Neural progenitor cell (in vitro differentiated cells): ENCODE measurements at regions not wholly inside any gene's neighbourhood (a gene's known extent, or its start where the extent isn't known, plus 50 kb on each side); places are given as distances from the start of the nearest gene placed in this dataset.

Source experiments
- DNase-seq: peaks from one replicate; pipeline ENCODE4 v3.0.0-alpha.2; 2016; ENCODE audit warnings: low spot score
- H2AFZ ChIP-seq: fragments of 200-600 bp; sonication (generic); replicated peaks from 2 replicates; pipeline ENCODE4 v1.6.1; 2016; ENCODE audit warnings: antibody characterized with exemption
- H3F3A ChIP-seq: fragments of 200-600 bp; sonication (generic); 2 replicates; pipeline ENCODE4 v1.6.1; 2016; ENCODE audit warnings: antibody characterized with exemption, low read depth
- H3K27ac ChIP-seq: fragments of 200-600 bp; sonication (generic); 2 replicates; pipeline ENCODE4 v1.5.1; 2016; ENCODE audit warnings: mild to moderate bottlenecking
- H3K27me3 ChIP-seq: fragments of 200-600 bp; sonication (generic); 2 replicates; pipeline ENCODE4 v1.6.1; 2016; ENCODE audit warnings: mild to moderate bottlenecking, moderate library complexity
- H3K36me3 ChIP-seq: fragments of 200-600 bp; sonication (generic); 2 replicates; pipeline ENCODE4 v1.5.1; 2016
- H3K4me1 ChIP-seq: fragments of 200-600 bp; sonication (generic); 2 replicates; pipeline ENCODE4 v1.6.1; 2016; ENCODE audit warnings: mixed run types
- H3K4me2 ChIP-seq: fragments of 200-600 bp; sonication (generic); 2 replicates; pipeline ENCODE4 v1.6.1; 2016
- H3K4me3 ChIP-seq: fragments of 200-600 bp; sonication (generic); 2 replicates; pipeline ENCODE4 v1.5.1; 2016
- H3K79me2 ChIP-seq: fragments of 200-600 bp; sonication (generic); 2 replicates; pipeline ENCODE4 v1.6.1; 2016; ENCODE audit warnings: low read depth
- H3K9ac ChIP-seq: fragments of 200-600 bp; sonication (generic); 2 replicates; pipeline ENCODE4 v1.6.1; 2016
- H3K9me3 ChIP-seq: fragments of 200-600 bp; sonication (generic); 2 replicates; pipeline ENCODE4 v1.5.1; 2016; ENCODE audit warnings: low read depth
- H4K20me1 ChIP-seq: fragments of 200-600 bp; sonication (generic); 2 replicates; pipeline ENCODE4 v1.6.1; 2016; ENCODE audit warnings: low read depth
- H3K27ac Mint-ChIP-seq: 3 replicates; pipeline ENCODE4 v1.8.0; 2021; ENCODE audit warnings: mixed read lengths
- H3K27me3 Mint-ChIP-seq: 2 replicates; pipeline ENCODE4 v1.8.0; 2022; ENCODE audit warnings: low read depth, mild to moderate bottlenecking, inconsistent platforms, moderate library complexity, mixed read lengths; ENCODE audit not compliant: insufficient read depth
- H3K36me3 Mint-ChIP-seq: 3 replicates; pipeline ENCODE4 v1.8.0; 2021; ENCODE audit warnings: mixed read lengths
- H3K4me1 Mint-ChIP-seq: 3 replicates; pipeline ENCODE4 v1.8.0; 2021; ENCODE audit warnings: mixed read lengths
- H3K4me3 Mint-ChIP-seq: 3 replicates; pipeline ENCODE4 v1.8.0; 2021; ENCODE audit warnings: mild to moderate bottlenecking, moderate library complexity, mixed read lengths
- H3K9me3 Mint-ChIP-seq: 3 replicates; pipeline ENCODE4 v1.8.0; 2020; ENCODE audit warnings: mixed read lengths
- EZH2 ChIP-seq: fragments of 200-600 bp; sonication (generic); IDR thresholded peaks from 2 replicates; pipeline ENCODE4 v1.6.1; 2017; ENCODE audit warnings: antibody characterized with exemption, mild to moderate bottlenecking, moderate library complexity
- EZH2phosphoT487 ChIP-seq: fragments of 200-600 bp; sonication (generic); IDR thresholded peaks from 2 replicates; pipeline ENCODE4 v1.6.1; 2017; ENCODE audit warnings: antibody characterized with exemption
- TF ChIP-seq, protein P1 (sequence below): fragments of 200-600 bp; sonication (generic); IDR thresholded peaks from 2 replicates; pipeline ENCODE4 v1.5.1; 2017; ENCODE audit warnings: antibody characterized with exemption, mild to moderate bottlenecking

DNA sequence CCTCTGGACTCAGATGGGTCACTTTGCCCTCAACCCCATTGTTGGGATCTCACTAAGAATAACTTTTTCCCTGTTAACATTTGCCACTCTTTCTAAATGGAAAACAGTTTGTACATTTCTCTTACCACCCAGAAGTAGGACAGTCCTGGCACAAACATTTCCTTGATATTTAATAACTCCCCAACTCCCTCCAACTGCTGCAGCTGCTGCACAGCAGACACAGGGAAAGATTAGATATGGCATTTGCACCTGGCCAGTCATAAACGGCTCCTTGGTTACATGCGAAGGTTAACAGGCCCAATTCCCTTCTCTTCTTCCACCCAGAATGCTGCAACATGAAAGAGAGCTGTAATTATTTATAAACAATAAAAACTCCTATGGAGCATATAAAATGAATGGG is 55.9 kb upstream of the SOX4 start:
- Histone ChIP-seq H3F3A (no peaks in the 10 kb centered on the region), H4K20me1 (no peaks in the 10 kb centered on the region), H3K36me3 (no peaks in the 10 kb centered on the region), H3K4me3 (no peak overlapping the region), H3K9me3 (no peaks in the 10 kb centered on the region), H3K4me1 (no peaks in the 10 kb centered on the region), H3K79me2 (no peaks in the 10 kb centered on the region), H3K9ac (no peak overlapping the region), H3K27me3 (no peaks in the 10 kb centered on the region), H3K27ac (no peak overlapping the region), H3K4me2 (no peak overlapping the region), H2AFZ (no peak overlapping the region)
- Mint-ChIP-seq H3K36me3 (no peaks in the 10 kb centered on the region), H3K9me3 (peaks cover 3% of the 10 kb centered on the region), H3K27ac (peak overlapping the region; percentile 62), H3K27me3 (peaks cover 10% of the 10 kb centered on the region), H3K4me3 (no peak overlapping the region), H3K4me1 (peaks cover 3% of the 10 kb centered on the region)
- DNase-seq: no peak
- TF ChIP-seq EZH2phosphoT487 (no peak), EZH2 (no peak)
- TF ChIP-seq, protein P1, sequence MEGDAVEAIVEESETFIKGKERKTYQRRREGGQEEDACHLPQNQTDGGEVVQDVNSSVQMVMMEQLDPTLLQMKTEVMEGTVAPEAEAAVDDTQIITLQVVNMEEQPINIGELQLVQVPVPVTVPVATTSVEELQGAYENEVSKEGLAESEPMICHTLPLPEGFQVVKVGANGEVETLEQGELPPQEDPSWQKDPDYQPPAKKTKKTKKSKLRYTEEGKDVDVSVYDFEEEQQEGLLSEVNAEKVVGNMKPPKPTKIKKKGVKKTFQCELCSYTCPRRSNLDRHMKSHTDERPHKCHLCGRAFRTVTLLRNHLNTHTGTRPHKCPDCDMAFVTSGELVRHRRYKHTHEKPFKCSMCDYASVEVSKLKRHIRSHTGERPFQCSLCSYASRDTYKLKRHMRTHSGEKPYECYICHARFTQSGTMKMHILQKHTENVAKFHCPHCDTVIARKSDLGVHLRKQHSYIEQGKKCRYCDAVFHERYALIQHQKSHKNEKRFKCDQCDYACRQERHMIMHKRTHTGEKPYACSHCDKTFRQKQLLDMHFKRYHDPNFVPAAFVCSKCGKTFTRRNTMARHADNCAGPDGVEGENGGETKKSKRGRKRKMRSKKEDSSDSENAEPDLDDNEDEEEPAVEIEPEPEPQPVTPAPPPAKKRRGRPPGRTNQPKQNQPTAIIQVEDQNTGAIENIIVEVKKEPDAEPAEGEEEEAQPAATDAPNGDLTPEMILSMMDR: no peak

DNA sequence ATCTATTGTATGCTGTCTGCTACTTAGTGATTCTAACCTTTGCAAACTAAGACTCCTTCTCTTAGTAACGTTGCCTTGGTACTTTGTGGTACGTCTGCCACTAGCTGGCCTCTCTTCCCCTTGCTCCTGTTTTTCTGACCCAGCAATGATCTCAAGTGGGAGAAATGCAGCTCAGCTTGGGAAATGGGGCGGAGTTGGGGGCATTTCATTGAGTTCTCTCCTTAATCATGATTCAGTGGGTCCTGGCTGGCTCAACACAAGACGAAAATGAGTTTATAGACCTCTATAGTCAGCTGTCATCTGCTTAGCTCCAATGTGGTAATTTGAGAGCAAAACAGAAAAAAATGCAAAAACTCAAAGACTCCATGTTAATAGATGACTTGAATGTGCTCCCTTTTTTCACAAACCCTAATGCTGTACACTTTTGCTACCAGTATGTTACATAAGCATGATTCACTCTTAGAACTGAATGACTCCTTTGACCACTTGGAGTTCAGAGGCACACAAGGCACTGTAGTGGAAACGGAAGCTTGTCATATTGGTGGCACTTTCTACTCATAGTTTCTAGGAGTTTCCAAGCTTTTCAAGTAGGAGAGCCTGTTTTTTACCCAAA is 55.3 kb upstream of the SOX4 start:
- Histone ChIP-seq H3K9me3 (no peaks in the 10 kb centered on the region), H3K27ac (no peak overlapping the region), H3F3A (no peaks in the 10 kb centered on the region), H4K20me1 (no peaks in the 10 kb centered on the region), H3K9ac (no peak overlapping the region), H3K79me2 (no peaks in the 10 kb centered on the region), H3K4me2 (no peak overlapping the region), H2AFZ (peak overlapping the region; percentile 26), H3K27me3 (no peaks in the 10 kb centered on the region), H3K36me3 (no peaks in the 10 kb centered on the region), H3K4me1 (no peaks in the 10 kb centered on the region), H3K4me3 (no peak overlapping the region)
- H3K36me3 Mint-ChIP-seq: no peaks in the 10 kb centered on the region
- TF ChIP-seq EZH2 (no peak), EZH2phosphoT487 (no peak)
- TF ChIP-seq, protein P1: no peak
- peaks cover 6% of the 10 kb centered on the region for H3K9me3 Mint-ChIP-seq
- no peak for DNase-seq
- H3K27ac Mint-ChIP-seq: no peak overlapping the region
- no peak overlapping the region for H3K4me3 Mint-ChIP-seq
- peaks cover 10% of the 10 kb centered on the region for H3K27me3 Mint-ChIP-seq
- H3K4me1 Mint-ChIP-seq: peaks cover 3% of the 10 kb centered on the region

DNA sequence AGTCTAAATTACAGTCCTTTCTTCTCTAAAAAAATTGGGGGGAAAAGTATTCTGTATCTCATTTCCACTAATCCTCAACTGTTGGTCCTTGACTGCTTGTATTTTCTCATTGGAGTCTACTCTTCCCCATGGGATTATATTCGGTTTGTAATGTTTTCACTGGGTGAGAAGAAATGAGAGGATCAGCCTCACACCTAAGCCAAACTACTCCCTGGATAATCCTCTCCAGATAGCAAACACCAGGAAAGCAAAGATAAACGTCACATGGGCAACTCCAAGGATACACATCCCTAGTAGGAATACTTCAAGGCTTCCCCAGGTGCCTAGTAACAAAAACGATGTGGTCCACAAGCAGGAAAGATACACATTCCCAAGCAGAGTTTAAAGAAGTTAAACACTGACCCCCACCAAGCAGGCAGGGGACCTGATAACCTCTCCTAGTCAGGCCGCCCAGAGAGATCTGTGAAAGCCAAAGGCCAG is 53.9 kb upstream of the SOX4 start:
- Mint-ChIP-seq H3K4me3 (no peak overlapping the region), H3K27me3 (peaks cover 7% of the 10 kb centered on the region), H3K9me3 (peaks cover 15% of the 10 kb centered on the region), H3K36me3 (peaks cover 3% of the 10 kb centered on the region), H3K4me1 (peaks cover 3% of the 10 kb centered on the region), H3K27ac (no peak overlapping the region)
- H3K27me3 ChIP-seq: no peaks in the 10 kb centered on the region
- no peaks in the 10 kb centered on the region for H3K9me3 ChIP-seq
- no peak for DNase-seq
- H3K27ac ChIP-seq: no peak overlapping the region
- H4K20me1 ChIP-seq: no peaks in the 10 kb centered on the region
- no peaks in the 10 kb centered on the region for H3F3A ChIP-seq
- H3K36me3 ChIP-seq: no peaks in the 10 kb centered on the region
- H3K4me1 ChIP-seq: no peaks in the 10 kb centered on the region
- H3K4me3 ChIP-seq: no peak overlapping the region
- no peak overlapping the region for H2AFZ ChIP-seq
- no peak overlapping the region for H3K4me2 ChIP-seq
- no peak overlapping the region for H3K9ac ChIP-seq
- no peak for TF ChIP-seq EZH2
- no peak for TF ChIP-seq EZH2phosphoT487
- TF ChIP-seq, protein P1: no peak
- no peaks in the 10 kb centered on the region for H3K79me2 ChIP-seq
